Activated CD8-positive, alpha-beta T cell treated with anti-CD3 and anti-CD28 coated beads for 36 hours (primary cell): ENCODE measurements at regions not wholly inside any gene's neighbourhood (a gene's known extent, or its start where the extent isn't known, plus 50 kb on each side); places are given as distances from the start of the nearest gene placed in this dataset.

Experiments
- ATAC-seq: fragments of 200-7000 bp; cut with Tn5 transposase; one replicate; pipeline ENCODE4 v1.10.0; 2021; ENCODE audit warnings: mild to moderate bottlenecking, moderate library complexity
- CTCF ChIA-PET: fragments of 350-600 bp; sonication (Branson Sonifier 250); formaldehyde crosslinking; loops from one replicate; lab custom pipeline; 2021; ENCODE audit warnings: antibody characterized with exemption; lab: Charles Lee
- POLR2A ChIA-PET: fragments of 350-600 bp; sonication (Branson Sonifier 250); formaldehyde crosslinking; loops from one replicate; lab custom pipeline; 2021; ENCODE audit warnings: antibody characterized with exemption; lab: Charles Lee
- DNase-seq: peaks from one replicate; pipeline ENCODE4 v3.0.0-alpha.2; 2020
- H3K27ac Mint-ChIP-seq: one replicate; pipeline ENCODE4 v1.8.0; 2021; ENCODE audit warnings: mild to moderate bottlenecking, mixed read lengths
- H3K27me3 Mint-ChIP-seq: one replicate; pipeline ENCODE4 v1.8.0; 2021; ENCODE audit warnings: mixed read lengths
- H3K36me3 Mint-ChIP-seq: one replicate; pipeline ENCODE4 v1.8.0; 2021; ENCODE audit warnings: low read depth, mixed read lengths
- H3K4me1 Mint-ChIP-seq: one replicate; pipeline ENCODE4 v1.8.0; 2021; ENCODE audit warnings: low read depth, mixed read lengths
- H3K4me3 Mint-ChIP-seq: one replicate; pipeline ENCODE4 v1.8.0; 2021; ENCODE audit warnings: mild to moderate bottlenecking, moderate library complexity, mixed read lengths
- H3K9me3 Mint-ChIP-seq: one replicate; pipeline ENCODE4 v1.8.0; 2021; ENCODE audit warnings: mixed read lengths
- CTCF ChIP-seq: fragments of 200-600 bp; IDR thresholded peaks from one replicate; pipeline ENCODE4 v1.8.0; 2022; ENCODE audit warnings: antibody characterized with exemption, mild to moderate bottlenecking
- intact Hi-C: fragments of 100-400 bp; cut with micrococcal nuclease; formaldehyde crosslinking; loops from one replicate; pipeline ENCODE4 v1.10.0; 2022

GRCh38 chr2:150215041-150215440 is 272.4 kb downstream of the RND3 start:
- TF ChIP-seq CTCF: no peak
- ChIA-PET CTCF (no interaction called here), POLR2A (no interaction called here)
- no peaks in the 10 kb centered on the region for H3K27me3 Mint-ChIP-seq
- no peaks in the 10 kb centered on the region for H3K4me1 Mint-ChIP-seq
- intact Hi-C loops: no loop called here
- DNase-seq (no peak), ATAC-seq (no peak)
- H3K36me3 Mint-ChIP-seq: no peaks in the 10 kb centered on the region
- no peak overlapping the region for H3K27ac Mint-ChIP-seq
- H3K9me3 Mint-ChIP-seq: no peaks in the 10 kb centered on the region
- no peak overlapping the region for H3K4me3 Mint-ChIP-seq

GRCh38 chr2:150214626-150215025 is 272.8 kb downstream of the RND3 start:
- Mint-ChIP-seq H3K9me3 (no peaks in the 10 kb centered on the region), H3K36me3 (no peaks in the 10 kb centered on the region), H3K27me3 (no peaks in the 10 kb centered on the region), H3K4me1 (no peaks in the 10 kb centered on the region), H3K4me3 (no peak overlapping the region), H3K27ac (no peak overlapping the region)
- no peak for DNase-seq
- ChIA-PET POLR2A (no interaction called here), CTCF (no interaction called here)
- intact Hi-C loops: no loop called here
- ATAC-seq: no peak
- no peak for TF ChIP-seq CTCF

- Mint-ChIP-seq H3K4me3 (no peak overlapping the region), H3K27me3 (no peaks in the 10 kb centered on the region)
- POLR2A ChIA-PET: no interaction called here
Observed at GRCh38 chr2:150212722-150213171, 274.7 kb downstream of the RND3 start.

GRCh38 chr2:150211164-150211631 is 276.3 kb downstream of the RND3 start:
- ChIA-PET POLR2A (no interaction called here), CTCF (no interaction called here)
- TF ChIP-seq CTCF: no peak
- Mint-ChIP-seq H3K36me3 (no peaks in the 10 kb centered on the region), H3K4me1 (no peaks in the 10 kb centered on the region), H3K4me3 (no peak overlapping the region), H3K27me3 (no peaks in the 10 kb centered on the region), H3K9me3 (no peaks in the 10 kb centered on the region), H3K27ac (no peak overlapping the region)
- DNase-seq: no peak
- intact Hi-C loops: no loop called here
- no peak for ATAC-seq

More at GRCh38 chr2:150212722-150213171, 274.7 kb downstream of the RND3 start:
- no peak overlapping the region for H3K27ac Mint-ChIP-seq
- H3K9me3 Mint-ChIP-seq: no peaks in the 10 kb centered on the region
- H3K4me1 Mint-ChIP-seq: no peaks in the 10 kb centered on the region
- ATAC-seq (no peak), DNase-seq (no peak)
- intact Hi-C loops: no loop called here
- TF ChIP-seq CTCF: no peak
- H3K36me3 Mint-ChIP-seq: no peaks in the 10 kb centered on the region
- CTCF ChIA-PET: no interaction called here

GRCh38 chr2:150209746-150210145 is 277.7 kb downstream of the RND3 start:
- no peak for DNase-seq
- H3K4me3 Mint-ChIP-seq: no peak overlapping the region
- ChIA-PET CTCF (no interaction called here), POLR2A (no interaction called here)
- no peaks in the 10 kb centered on the region for H3K4me1 Mint-ChIP-seq
- no peak overlapping the region for H3K27ac Mint-ChIP-seq
- H3K36me3 Mint-ChIP-seq: no peaks in the 10 kb centered on the region
- no peaks in the 10 kb centered on the region for H3K27me3 Mint-ChIP-seq
- no peaks in the 10 kb centered on the region for H3K9me3 Mint-ChIP-seq
- TF ChIP-seq CTCF: no peak
- intact Hi-C loops: no loop called here
- no peak for ATAC-seq
